ENCODE measurements at regions not wholly inside any gene's neighbourhood (a gene's known extent, or its start where the extent isn't known, plus 50 kb on each side); places are given as distances from the start of the nearest gene placed in this dataset.

DNA sequence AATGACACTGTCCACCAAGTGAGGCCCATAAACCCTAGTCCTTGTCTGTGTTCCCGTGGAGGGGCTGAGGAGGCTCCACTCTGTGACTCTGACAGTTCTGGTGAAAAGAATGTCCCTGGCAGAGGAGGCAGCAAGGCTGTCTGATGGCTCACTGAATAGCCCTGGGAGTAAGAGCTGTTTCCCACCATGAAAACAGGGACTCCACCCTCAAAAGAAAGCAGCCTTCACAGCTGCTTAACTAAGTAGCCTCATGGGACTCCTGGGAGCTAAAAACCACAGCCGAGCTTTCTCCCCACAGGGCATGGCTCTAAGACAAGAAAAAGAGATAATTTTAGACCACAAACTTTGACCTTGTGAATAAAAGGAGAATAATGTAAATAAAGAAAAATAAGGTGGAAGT is 135.1 kb upstream of the FRY start:
- no peak for DNase-seq (ENCODE audit: low read depth)

DNA sequence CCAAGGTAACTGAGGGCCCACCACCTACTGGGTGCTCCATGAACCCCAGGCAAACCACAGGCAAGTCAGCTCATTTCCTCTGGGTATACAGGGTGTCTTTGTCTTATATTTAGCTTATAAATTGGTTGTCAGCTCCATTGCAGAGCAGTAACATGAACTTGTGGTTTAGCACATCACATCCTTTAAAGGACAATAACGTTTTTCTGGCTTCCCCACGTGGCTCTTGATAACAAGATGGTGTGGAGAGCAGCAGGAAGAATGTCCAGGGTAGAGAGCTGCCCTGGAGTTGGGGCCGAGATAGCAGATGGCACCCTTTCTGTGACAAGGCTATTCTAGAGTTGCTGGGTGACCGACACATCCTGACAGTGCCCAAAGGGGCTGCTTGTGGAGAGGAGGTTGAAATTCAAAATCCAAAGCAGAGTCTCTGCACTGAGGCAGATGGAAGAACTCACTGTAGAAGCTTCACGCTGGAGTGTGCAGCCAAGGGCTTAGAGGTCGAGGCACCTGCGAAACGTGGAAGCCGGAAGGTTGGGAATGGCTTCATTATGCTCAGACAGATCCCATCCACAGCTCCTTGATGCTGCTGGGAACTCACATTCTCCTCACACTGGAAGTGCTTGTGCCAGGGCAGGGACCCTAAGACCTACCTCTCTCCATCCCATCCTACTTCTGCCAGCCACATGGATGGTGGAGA is 133.0 kb upstream of the FRY start:
- no peak for DNase-seq (ENCODE audit: low read depth)

DNA sequence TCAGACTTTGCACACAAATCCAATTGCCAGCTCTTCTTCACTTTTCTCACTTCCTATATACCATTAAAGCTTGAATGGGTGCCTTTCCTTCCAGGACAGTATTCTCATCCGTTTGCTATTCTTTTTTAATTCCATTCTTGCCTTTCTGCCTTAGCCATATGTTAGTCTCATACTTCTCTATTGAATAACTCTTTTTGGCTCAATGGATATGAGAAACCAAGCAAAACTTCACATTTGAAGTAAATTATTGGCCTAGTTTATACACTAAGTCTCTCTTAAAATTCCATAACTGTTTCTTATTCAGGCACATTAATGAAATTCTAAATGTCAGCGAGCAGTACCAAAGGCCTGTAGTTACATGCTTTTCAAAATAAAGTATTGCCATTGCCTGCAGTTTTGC is 129.6 kb upstream of the FRY start:
- DNase-seq (ENCODE audit: low read depth) = no peak

DNA sequence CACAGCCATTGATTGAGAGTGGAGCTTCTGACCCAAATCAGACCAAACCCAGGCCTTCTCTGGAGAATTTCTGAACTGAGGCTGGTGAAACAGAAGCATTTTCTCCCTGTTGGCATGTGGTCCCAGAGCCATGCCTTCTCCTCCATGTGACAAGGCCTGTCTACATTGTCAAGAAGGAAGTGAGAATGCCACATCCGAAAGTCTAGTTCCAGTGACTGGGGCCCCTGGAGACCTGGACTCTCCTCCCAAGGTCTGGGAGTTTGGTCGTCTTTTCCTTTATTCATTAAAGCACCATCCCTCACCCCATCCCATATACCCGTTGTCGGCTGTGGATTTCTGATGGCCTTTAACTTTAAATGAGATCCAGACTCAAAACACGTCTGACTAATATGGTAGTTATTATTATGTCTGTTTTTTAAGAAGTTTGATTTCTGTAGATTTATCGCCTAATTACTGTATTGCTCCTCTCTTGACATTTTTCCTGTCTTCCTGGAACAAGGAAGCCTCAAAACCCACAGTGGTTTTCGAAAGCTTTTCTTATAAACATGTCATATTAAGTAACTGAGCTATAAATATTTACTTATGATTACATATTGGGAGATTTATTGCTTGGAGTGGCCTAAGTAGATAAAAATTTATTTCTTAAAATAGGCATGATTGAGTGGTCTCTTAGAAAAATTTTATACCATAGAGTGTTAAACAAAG is 128.3 kb upstream of the FRY start:
- DNase-seq (ENCODE audit: low read depth) = no peak

DNA sequence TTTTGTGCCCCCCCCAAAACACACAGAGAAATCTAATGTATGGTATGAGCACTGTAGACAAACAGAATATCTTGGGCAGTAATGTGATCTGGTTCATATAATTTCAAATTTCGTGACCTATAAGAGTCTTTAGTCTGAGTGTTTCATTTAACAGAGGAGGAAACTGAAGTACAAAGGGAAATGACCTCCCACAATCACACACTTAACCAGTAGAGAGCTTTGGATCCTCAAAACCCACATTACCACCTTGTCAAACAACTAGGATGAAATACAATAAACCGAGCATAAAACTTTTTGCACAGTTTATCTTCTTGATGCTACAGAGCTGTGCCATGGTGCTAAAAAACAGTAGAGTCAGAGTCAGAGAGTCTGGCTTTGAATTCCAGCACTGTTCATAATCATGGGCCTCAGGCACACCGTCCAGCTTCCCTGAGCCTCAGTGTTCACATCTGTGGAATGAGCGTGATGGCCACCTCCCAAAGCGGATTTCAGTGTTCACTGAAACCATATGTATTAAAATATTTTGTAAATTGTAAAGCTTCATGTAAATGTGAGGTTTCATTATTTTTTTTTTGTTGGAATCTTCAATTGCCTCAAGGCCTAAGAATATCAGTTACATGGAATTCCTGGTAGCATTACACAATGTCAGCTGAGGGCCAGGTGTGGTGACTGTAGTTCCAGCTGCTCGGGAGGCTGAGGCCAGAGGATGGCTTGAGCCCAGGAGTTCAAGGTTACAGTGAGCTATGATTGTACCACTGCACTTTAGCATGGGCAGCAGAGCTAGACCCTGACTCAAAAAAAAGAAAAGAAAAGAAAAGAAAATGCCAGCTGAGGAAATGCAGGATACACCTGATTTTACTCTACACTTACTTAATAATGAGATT is 126.4 kb upstream of the FRY start:
- DNase-seq (ENCODE audit: low read depth) = no peak

DNA sequence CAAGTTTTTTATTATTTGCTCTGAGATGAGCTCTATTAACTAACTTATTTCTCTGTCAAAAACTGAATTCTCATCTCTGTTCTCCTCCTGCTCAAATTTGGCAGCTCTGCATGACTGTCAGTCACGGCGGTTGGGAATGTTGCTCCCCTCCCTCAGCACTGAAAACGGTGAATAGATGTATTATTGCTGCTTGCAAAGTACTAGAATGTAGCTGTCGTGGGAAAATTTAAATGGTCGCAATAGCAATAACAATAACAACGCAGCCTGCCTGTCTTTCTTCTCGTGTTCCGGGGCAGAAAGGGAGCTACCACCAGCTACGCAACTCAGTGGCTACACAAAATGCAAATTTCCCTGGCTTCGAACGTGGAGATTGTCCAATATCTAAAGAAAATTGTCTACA is 125.6 kb upstream of the FRY start:
- no peak for DNase-seq (ENCODE audit: low read depth)

DNA sequence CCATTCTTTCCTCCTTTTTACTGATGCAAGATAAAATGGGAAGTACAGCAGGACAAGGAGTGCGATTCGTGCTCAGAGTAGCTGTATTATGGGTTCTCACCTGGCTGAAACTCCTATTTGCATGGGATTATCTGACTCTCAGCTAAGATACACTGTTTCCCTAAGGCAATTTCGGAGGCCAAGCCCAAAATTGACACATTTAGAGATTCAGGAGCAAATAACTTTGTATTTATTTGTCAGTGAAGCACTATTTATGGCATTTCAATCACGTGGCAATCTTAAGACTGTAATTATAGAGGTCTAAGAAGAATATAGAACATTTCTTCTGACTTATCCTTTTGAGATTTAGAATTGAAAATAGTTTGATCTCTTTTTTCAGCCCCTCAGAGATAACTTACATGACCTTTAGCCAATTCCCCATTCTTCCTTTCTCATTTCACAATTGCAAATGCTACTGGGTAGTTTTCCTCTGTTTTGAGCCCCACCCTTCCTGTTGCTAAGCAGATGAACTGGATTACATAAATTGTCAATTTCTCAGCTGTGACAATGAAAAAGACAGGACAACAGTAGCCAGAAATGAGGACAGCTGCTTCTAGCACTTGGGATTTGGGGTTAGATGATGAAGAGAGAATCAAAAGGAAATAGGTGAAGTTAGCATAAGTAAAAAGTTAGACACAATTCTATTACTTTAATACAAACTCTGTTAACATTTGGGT is 122.7 kb upstream of the FRY start:
- DNase-seq (ENCODE audit: low read depth) = no peak

DNA sequence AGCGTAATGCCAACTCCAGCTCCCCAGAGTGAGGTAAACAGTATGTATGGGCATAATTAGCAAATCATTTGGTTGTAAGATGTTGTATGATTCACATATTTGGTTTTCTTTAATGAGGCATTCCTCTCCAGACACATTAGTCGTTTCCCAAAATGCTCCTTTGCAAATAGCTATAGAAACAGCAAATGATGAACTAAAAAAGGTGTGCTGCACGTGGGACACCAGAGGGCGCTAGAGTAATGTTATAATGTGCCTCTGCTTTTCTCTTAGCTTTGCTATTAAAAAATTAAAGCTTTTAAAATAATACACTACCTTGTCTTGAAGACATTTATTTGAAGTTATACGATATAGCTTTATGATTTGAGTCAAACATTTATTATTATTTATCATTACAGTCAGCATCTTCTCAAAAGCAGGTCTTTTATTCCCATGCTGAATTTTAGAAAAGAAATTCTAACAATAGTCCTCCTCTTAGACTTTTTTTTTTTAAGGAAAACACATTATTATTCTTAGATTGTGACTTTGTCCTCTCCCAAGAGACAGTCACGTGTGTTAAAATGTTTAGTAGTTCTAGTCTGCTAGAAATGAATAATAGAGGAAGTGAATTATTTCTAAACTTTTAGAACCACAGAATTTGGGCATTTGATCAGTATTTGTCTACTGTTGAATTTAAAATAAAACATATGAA is 121.6 kb upstream of the FRY start:
- no peak for DNase-seq (ENCODE audit: low read depth)

DNA sequence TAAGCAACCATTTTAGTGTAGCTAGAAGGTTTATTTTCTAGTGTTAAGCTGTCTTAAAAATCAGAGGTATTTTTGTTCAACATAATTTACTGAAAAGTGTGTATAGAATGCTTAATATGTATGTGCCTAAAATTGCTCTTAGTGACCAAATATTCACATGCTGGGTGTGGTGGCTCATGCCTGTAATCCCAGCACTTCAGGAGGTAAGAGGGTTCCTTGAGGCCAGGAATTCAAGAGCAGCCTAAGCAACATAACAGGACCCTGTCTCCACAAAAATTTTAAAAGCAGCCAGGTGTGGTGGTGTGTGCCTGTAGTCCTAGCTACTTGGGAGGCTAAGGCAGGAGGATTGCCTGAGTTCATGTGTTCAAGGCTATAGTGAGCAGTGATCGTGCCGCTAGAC is 120.9 kb upstream of the FRY start:
- no peak for DNase-seq (ENCODE audit: low read depth)

DNA sequence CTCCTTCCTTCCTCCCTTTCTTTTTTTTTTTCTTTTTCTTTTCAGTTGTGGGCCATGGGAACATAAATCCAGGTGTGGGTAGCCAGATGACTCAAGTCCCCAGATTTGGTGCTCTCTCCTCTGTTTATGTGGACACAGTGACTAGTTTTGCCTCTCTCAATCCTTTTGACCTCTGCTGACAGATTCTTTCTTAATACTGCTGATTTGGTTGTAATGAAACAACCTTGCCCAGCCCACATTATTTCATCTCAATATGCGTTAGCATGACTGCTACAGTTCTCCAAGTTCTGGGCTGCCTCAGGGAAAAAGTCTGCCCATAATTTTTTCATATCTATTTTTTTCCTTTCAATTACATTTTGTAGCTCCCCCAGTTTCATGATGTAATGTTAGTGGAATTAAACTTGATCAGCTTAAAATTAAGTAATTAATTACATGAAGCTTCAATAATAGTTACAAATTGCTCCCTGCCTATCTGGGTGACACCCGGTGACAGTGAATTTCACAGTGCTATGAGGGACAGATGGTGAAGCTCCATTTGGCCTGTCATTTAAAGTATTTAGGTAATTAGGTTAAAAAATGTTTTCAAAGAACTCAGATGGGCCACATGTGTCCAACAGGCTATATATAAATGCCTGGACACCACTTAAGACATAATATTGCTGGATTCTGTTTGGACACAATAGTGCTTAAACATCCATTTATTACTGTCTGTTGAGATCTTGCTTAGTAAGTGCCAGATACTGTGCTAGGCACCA is 118.8 kb upstream of the FRY start:
- DNase-seq (ENCODE audit: low read depth) = no peak

DNA sequence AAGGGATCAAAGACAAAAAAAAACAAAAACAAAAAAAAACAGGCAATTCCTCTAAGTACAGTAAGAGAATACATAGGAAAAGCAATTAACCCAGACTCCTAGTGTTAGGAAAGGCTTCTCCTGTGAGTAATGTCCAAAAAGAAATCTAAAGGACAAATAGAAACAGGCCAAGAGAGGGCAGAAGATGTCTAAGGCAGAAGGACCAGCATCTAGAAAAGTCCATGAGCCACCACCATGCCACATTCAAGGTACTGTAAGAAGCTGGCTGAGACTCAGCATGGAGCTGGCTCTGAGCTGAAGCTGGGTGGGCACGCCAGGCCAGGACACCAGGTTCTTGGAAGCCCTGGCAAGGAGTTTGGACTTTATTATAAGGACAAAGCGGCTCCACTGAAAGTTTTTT is 118.1 kb upstream of the FRY start:
- no peak for DNase-seq (ENCODE audit: low read depth)

DNA sequence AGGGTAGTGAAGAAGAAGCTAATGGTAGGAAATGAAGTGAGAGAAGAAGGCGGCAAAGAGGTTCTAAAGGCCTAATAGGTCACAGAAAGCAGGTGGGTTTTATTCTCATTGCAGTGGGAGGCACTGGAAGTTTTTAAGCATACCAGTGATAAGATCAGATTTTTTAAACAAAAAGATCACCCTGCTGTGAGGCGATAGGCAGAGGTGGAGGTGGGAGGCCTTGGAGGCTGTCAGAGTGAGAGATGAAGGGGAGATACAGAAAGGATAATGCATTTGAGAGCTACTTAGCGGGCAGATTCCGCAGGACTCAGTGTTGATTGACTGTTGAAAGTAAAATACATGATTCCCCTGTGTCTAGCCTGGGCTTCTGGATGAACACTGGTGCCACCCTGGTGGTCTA is 116.7 kb upstream of the FRY start:
- DNase-seq (ENCODE audit: low read depth) = no peak

DNA sequence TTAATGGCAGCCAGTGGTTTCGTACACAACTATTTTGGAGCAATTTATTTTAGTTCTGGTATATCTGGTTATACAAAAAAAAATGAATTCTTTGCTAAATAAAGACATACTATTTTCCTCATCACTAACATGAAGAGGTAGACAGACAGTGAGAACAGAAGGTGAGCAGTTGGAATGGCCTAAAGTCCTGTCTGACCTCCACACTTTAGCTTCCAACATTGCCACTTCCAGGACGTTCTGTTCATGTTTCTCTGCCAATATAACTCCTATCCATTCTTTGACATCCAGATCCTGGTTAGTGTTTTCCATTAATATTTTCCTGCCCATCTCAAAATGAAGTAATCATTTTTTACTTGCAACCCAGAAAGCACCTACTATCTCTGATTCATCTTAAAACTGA is 112.9 kb upstream of the FRY start:
- DNase-seq (ENCODE audit: low read depth) = no peak

DNA sequence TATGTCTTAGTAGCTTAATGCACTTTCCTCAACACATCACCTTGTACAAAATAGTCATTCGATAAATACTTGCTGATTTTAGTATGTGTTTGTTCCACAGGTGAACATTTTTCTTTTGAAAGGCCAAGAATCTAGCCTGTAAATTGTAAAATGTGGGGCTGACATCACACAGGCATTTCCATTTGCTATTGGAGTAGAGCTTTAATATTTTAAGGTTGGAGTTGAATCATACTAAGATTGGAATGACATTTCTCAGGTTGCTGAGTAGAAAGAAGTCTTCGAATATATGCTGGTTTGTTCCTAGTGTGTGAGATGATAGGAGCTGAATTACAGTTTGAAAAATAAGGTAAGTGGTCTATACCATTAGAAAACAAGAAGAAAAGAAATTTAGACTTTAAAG is 112.3 kb upstream of the FRY start:
- DNase-seq (ENCODE audit: low read depth) = no peak

DNA sequence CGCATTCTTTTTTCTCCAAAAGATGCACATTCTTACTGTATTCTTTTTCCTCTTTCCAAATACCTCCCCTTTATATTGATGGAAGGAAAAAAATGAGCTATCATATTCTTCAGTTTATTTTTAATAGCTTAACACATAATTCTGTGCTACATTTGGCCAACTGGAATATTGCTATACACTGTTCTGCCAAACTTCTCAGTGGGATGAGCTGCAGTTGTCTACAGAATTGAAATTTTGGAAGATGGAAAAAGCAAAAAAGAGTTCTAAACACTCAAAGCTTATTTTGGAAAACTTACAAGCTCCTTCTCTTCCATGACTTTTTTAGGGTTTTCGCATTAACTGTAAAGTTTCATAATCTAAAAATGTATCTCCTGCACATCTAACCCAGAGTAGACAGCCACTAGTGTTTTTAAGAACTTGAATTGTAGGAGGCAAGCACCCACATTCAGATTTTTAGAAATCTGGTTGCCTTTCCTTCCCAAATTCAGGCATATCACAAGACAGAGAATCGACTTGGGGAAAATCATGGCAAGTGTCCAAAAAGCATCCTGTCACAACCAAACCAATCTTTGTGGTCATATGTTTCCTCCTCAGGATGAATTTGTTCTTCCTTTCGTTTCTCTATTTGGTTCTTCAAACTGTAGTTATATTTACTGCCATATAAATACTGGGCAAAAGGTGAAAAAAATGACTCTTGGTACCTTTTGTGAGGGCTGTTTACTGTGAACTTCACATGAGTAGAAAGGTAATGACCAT is 111.4 kb upstream of the FRY start:
- DNase-seq (ENCODE audit: low read depth) = no peak

DNA sequence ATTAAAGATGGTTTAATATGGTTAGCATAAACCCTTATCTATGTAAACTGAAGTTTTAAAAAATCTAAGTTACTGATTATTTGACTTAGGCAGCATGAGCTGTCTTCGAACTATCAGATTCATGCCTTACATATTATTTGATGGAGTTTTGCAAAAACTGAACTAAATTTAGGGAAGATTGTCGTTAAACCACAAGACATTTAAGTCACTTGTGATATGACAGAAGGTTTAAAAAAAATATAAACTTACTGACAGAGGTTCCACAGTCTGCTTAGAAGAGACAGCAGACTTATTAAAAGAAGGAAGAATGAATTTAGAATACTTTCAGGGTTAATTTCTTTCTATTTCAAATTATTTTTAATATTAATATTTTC is 110.9 kb upstream of the FRY start:
- no peak for DNase-seq (ENCODE audit: low read depth)

DNA sequence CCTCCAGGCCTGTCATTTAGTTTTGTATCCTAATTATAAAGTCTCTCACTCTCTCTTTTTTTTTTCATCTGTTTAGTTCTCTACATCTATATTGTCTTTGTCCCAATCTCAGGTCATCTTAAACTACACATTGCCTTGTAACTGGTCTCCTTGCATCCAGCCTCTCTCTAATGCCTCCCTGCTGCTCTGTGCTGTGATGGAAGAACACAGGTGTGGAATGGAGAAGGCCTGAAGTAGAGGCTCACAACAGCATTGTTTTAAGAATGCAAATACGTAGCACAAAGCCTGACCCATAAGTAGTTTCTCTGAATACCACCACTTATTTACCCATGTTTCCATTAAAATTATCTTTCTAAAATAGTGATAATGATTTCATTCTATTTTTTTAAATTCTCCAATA is 108.8 kb upstream of the FRY start:
- DNase-seq (ENCODE audit: low read depth) = no peak

DNA sequence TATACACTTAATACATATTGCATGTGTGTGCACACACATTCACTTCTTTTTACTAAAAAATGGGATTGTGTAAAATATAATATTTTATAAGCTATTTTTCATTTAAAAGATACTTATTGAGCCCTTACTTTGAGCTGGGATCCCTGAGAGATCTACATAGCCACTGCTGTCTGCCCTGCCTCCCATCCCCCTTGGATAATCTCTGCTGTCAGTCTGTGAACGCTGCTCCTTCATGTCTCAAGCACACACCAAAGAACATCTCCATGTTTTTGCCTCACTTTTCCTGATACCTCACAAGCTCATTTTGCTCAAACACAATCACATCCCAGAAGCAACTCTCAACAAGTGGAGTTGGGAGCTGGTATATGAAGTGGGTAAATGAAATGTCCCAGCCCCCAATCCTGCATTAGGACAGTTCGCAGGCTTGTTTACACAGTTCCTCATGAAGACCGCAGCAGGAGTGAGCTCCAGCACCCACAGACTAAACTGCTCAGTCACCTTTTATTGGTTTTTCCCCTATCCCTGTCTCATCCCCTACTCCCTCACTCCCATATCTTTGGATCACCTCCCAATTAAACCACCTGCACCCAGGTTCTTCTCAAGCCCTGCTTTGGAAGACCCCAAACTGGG is 108.3 kb upstream of the FRY start:
- DNase-seq (ENCODE audit: low read depth) = no peak

DNA sequence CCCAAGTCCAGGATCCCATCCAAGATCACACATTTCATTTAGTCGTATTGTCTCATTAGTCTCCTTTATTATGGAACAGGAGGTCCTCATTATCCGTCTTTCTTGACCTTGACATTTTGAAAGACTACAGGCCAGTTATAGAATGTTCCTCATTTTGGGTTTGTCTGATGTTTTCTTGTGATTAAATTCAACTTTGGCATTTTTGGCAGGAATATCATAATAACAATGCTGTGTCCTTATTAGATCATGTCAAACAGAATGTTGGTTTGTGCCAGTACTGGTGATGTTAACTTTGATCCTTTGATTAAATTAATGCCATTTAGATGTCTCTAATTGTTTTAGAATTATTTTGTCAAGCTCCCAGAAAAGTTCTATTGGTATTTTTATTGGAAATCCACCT is 106.5 kb upstream of the FRY start:
- DNase-seq (ENCODE audit: low read depth) = no peak

DNA sequence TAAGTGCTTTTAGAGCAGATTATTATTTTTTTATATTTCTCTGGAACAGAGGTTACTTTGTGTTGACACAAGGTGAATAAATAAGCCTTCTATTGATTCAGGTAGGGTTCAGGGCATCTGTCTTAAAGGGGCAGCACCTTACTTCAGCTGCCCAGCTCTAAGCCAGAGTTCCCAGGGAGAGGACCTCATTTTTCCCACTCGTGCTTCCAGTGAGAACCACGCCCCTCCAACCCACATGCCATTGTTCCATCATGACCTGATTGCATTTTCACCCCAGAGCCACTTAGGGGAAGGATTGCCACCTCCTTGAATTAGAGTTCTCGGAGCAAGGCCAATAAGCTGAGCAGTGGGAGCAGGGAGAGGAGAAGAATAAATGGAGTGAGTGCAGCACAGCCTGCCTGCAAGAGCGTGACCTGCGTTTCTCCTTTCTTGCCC is 104.3 kb upstream of the FRY start:
- no peak for DNase-seq (ENCODE audit: low read depth)

Data from stimulated activated CD8-positive, alpha-beta memory T cell treated with anti-CD3 and anti-CD28 coated beads, Interleukin-12 subunit alpha, Interleukin-12 subunit beta, amount 100 ng/mL, for 4 hours (primary cell).